WTC11 (cell line): ENCODE measurements at regions not wholly inside any gene's neighbourhood (a gene's known extent, or its start where the extent isn't known, plus 50 kb on each side); places are given as distances from the start of the nearest gene placed in this dataset.

Experiments
- CREB1 ChIP-seq: sonication (generic); formaldehyde crosslinking; IDR thresholded peaks from 2 replicates; pipeline ENCODE4 v1.8.0; 2023; ENCODE audit warnings: mild to moderate bottlenecking, missing genetic modification reagents
- ESRRA ChIP-seq: sonication (generic); formaldehyde crosslinking; IDR thresholded peaks from 2 replicates; pipeline ENCODE4 v1.8.1; 2022; ENCODE audit warnings: mild to moderate bottlenecking, missing genetic modification reagents, borderline replicate concordance
- FOXK1 ChIP-seq: sonication (generic); formaldehyde crosslinking; IDR thresholded peaks from 2 replicates; pipeline ENCODE4 v1.8.0; 2022; ENCODE audit warnings: mild to moderate bottlenecking, moderate library complexity, missing genetic modification reagents
- HMGA2 ChIP-seq: fragments of 250-450 bp; sonication (Bioruptor Pico); IDR thresholded peaks from 2 replicates; pipeline ENCODE4 v1.4.0; 2021; ENCODE audit warnings: mild to moderate bottlenecking, moderate library complexity
- IRF2 ChIP-seq: sonication (generic); formaldehyde crosslinking; IDR thresholded peaks from 2 replicates; pipeline ENCODE4 v1.8.0; 2022; ENCODE audit warnings: low read depth, missing genetic modification reagents, borderline replicate concordance
- NFYB ChIP-seq: sonication (generic); formaldehyde crosslinking; conservative IDR thresholded peaks from 2 replicates; pipeline ENCODE4 v1.8.0; 2022; ENCODE audit warnings: low read depth, missing genetic modification reagents
- TP53 ChIP-seq: sonication (generic); formaldehyde crosslinking; IDR thresholded peaks from 2 replicates; pipeline ENCODE4 v1.8.1; 2023; ENCODE audit warnings: mild to moderate bottlenecking, missing genetic modification reagents
- TF ChIP-seq, protein P1 (sequence below): fragments of 200-600 bp; IDR thresholded peaks from 2 replicates; pipeline ENCODE4 v1.8.0; 2022; ENCODE audit warnings: antibody characterized with exemption
- TF ChIP-seq, protein P2 (sequence below): sonication (generic); formaldehyde crosslinking; IDR thresholded peaks from 2 replicates; pipeline ENCODE4 v1.8.0; 2022; ENCODE audit warnings: mild to moderate bottlenecking, missing genetic modification reagents
- TF ChIP-seq, protein P3 (sequence below): sonication (generic); formaldehyde crosslinking; IDR thresholded peaks from 2 replicates; pipeline ENCODE4 v1.8.0; 2022; ENCODE audit warnings: mild to moderate bottlenecking, missing genetic modification reagents
- TF ChIP-seq, protein P4 (sequence below): sonication (generic); formaldehyde crosslinking; IDR thresholded peaks from 2 replicates; pipeline ENCODE4 v1.8.1; 2023; ENCODE audit warnings: mild to moderate bottlenecking, missing genetic modification reagents, moderate library complexity
- TF ChIP-seq, protein P5 (sequence below): sonication (generic); formaldehyde crosslinking; IDR thresholded peaks from 2 replicates; pipeline ENCODE4 v1.8.0; 2023; ENCODE audit warnings: mild to moderate bottlenecking, missing genetic modification reagents
- TF ChIP-seq, protein P6 (sequence below): sonication (generic); formaldehyde crosslinking; IDR thresholded peaks from 2 replicates; pipeline ENCODE4 v1.8.0; 2022; ENCODE audit warnings: mild to moderate bottlenecking, missing genetic modification reagents

DNA sequence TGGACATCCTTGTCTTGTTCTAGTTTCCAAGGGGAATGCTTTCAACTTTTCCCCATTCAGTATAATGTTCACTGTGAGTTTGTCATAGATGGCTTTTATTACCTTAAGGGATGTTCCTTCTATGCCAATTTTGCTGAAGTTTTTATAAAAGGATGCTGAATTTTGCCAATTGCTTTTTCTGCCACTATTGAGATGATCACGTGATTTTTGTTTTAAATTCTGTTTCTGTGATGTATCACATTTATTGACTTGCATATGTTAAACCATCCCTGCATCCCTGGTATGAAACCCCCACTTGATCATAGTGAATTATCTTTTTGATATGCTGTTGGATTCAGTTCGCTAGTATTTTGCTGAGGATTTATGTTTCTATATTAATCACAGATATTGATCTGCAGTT lies 130.6 kb upstream of the TAB2 start:
- TF ChIP-seq, protein P1, sequence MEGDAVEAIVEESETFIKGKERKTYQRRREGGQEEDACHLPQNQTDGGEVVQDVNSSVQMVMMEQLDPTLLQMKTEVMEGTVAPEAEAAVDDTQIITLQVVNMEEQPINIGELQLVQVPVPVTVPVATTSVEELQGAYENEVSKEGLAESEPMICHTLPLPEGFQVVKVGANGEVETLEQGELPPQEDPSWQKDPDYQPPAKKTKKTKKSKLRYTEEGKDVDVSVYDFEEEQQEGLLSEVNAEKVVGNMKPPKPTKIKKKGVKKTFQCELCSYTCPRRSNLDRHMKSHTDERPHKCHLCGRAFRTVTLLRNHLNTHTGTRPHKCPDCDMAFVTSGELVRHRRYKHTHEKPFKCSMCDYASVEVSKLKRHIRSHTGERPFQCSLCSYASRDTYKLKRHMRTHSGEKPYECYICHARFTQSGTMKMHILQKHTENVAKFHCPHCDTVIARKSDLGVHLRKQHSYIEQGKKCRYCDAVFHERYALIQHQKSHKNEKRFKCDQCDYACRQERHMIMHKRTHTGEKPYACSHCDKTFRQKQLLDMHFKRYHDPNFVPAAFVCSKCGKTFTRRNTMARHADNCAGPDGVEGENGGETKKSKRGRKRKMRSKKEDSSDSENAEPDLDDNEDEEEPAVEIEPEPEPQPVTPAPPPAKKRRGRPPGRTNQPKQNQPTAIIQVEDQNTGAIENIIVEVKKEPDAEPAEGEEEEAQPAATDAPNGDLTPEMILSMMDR: no peak
- no peak for TF ChIP-seq CREB1 (CRISPR knock-in tag)
- TF ChIP-seq, protein P2, sequence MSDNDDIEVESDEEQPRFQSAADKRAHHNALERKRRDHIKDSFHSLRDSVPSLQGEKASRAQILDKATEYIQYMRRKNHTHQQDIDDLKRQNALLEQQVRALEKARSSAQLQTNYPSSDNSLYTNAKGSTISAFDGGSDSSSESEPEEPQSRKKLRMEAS (CRISPR knock-in tag): no peak
- TF ChIP-seq, protein P3, sequence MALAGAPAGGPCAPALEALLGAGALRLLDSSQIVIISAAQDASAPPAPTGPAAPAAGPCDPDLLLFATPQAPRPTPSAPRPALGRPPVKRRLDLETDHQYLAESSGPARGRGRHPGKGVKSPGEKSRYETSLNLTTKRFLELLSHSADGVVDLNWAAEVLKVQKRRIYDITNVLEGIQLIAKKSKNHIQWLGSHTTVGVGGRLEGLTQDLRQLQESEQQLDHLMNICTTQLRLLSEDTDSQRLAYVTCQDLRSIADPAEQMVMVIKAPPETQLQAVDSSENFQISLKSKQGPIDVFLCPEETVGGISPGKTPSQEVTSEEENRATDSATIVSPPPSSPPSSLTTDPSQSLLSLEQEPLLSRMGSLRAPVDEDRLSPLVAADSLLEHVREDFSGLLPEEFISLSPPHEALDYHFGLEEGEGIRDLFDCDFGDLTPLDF (CRISPR knock-in tag): no peak
- TF ChIP-seq FOXK1: no peak
- TF ChIP-seq, protein P4, sequence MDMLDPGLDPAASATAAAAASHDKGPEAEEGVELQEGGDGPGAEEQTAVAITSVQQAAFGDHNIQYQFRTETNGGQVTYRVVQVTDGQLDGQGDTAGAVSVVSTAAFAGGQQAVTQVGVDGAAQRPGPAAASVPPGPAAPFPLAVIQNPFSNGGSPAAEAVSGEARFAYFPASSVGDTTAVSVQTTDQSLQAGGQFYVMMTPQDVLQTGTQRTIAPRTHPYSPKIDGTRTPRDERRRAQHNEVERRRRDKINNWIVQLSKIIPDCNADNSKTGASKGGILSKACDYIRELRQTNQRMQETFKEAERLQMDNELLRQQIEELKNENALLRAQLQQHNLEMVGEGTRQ (CRISPR knock-in tag): no peak
- TF ChIP-seq HMGA2 (CRISPR knock-in tag): no peak
- TF ChIP-seq NFYB: no peak
- no peak for TF ChIP-seq TP53 (CRISPR knock-in tag)
- TF ChIP-seq IRF2 (CRISPR knock-in tag): no peak
- TF ChIP-seq, protein P5, sequence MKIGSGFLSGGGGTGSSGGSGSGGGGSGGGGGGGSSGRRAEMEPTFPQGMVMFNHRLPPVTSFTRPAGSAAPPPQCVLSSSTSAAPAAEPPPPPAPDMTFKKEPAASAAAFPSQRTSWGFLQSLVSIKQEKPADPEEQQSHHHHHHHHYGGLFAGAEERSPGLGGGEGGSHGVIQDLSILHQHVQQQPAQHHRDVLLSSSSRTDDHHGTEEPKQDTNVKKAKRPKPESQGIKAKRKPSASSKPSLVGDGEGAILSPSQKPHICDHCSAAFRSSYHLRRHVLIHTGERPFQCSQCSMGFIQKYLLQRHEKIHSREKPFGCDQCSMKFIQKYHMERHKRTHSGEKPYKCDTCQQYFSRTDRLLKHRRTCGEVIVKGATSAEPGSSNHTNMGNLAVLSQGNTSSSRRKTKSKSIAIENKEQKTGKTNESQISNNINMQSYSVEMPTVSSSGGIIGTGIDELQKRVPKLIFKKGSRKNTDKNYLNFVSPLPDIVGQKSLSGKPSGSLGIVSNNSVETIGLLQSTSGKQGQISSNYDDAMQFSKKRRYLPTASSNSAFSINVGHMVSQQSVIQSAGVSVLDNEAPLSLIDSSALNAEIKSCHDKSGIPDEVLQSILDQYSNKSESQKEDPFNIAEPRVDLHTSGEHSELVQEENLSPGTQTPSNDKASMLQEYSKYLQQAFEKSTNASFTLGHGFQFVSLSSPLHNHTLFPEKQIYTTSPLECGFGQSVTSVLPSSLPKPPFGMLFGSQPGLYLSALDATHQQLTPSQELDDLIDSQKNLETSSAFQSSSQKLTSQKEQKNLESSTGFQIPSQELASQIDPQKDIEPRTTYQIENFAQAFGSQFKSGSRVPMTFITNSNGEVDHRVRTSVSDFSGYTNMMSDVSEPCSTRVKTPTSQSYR (CRISPR knock-in tag): no peak
- TF ChIP-seq, protein P6, sequence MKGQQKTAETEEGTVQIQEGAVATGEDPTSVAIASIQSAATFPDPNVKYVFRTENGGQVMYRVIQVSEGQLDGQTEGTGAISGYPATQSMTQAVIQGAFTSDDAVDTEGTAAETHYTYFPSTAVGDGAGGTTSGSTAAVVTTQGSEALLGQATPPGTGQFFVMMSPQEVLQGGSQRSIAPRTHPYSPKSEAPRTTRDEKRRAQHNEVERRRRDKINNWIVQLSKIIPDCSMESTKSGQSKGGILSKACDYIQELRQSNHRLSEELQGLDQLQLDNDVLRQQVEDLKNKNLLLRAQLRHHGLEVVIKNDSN: no peak
- TF ChIP-seq ESRRA (CRISPR knock-in tag): no peak
